ENCODE measurements at regions not wholly inside any gene's neighbourhood (a gene's known extent, or its start where the extent isn't known, plus 50 kb on each side); places are given as distances from the start of the nearest gene placed in this dataset.

- DNase-seq (ENCODE audit: low read depth) = no peak
Observed at GRCh38 chr9:13758936-13759335, 479.4 kb upstream of the MPDZ start.

DNA sequence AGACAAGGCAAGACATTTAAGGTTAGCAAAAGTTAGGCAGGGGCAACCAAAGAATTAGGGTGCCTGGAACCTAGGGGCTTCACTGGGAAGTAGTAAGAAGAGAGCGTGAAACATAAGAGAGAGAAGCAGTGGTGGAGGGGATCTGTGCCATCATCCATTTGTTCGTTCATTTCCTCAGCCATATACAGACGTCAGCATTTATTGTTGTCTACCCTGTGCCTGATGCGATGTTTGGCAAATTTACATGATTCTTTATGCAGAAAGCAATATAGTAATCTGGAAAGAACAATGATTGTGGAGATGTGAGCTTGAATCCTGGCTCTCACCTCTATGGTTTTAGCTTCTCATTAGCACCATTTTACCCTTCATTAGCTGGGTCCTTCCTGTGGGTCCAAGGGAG is 477.5 kb upstream of the MPDZ start:
- DNase-seq (ENCODE audit: low read depth) = no peak

GRCh38 chr9:13755551-13755950 is 476.1 kb upstream of the MPDZ start:
- DNase-seq (ENCODE audit: low read depth) = no peak

- DNase-seq (ENCODE audit: low read depth) = no peak
Observed at GRCh38 chr9:13750639-13751038, 471.1 kb upstream of the MPDZ start.

- DNase-seq (ENCODE audit: low read depth) = peak; percentile 86
Observed at GRCh38 chr9:13750061-13750460, 470.6 kb upstream of the MPDZ start.

DNA sequence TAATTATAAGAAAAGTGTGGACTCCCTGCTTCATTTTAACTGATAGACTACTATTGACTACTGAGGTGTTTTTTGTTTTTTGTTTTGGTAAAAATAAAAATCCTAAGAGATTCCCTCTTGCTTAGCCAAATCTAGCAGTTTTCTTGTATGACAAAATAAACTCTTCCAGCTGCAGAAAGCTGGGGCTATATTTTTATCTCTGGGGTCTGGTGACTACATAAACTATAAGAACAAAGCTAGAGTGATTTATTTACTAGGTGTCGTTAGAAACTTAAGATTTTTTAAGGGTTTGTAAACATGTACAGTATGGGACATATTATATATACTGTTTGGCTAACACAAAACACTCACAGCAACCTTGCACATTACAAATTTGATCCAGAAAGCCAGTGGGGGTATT is 467.4 kb upstream of the MPDZ start:
- no peak for DNase-seq (ENCODE audit: low read depth)

DNA sequence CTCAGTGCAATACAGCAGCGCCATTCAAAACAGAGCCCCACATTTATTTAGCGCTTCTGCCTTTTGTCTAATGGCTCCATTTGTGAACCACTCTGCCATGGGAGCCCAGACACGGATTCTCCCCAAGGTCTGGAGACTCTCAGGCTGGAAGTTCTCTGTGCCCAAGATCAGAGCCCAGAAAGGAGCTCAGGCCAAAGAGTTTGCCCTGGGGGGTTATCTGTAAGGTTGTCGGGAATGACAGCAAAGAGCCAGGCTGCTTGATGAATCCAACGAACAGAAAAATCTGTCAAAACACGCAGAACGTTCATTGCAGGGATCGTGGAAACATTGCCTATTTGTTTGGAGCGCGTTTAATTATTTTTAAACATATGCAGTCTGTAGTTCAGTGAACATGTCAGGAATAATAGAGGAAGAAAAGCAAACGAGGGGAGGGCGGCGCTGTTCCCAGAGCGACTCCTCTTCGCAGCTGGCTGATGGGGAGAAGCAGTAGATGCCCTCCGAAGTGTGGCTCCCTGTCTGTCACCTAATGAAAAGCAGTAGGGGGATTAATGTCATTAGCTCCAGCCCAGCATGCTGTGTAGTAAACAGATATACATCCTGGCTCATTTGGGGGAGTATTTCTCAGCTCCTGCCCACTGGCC is 464.9 kb upstream of the MPDZ start:
- no peak for DNase-seq (ENCODE audit: low read depth)

DNA sequence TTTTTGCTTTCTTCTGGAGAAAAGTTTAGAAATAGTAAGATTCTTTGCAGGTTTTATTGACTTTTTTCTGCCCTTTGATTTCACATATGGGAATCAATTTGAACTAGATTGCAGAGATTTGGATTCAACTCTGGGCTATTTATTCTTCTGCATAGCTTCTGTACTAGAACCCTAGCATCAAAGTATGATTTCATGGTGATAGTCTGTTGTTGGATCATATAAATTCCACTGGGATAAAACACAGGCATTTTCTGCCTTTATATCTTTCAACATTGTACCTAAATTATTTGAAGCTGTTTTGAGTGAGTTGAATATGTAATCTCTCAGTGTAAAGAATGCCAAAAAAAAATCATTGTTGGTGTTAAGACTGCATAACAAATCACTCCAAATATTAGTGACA is 458.4 kb upstream of the MPDZ start:
- no peak for DNase-seq (ENCODE audit: low read depth)

DNA sequence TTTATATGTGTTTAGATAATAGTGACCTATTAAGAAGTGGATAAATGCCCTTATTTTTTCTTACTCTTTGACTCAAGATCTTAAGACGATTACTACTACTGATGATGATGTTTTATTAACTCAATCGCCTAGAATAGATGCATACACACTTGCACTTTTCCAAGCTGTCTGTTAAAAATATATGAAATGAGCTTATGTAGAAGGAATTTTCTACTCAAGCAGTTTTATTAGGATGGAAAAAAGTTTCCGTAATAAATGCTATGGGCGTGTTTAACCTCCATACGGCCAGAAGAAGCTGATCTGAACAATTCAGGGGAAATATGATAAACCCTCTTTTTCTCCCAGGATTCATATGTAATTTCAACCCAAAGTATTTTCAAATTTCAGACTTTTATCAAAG is 455.7 kb upstream of the MPDZ start:
- no peak for DNase-seq (ENCODE audit: low read depth)

- no peak for DNase-seq (ENCODE audit: low read depth)
Observed at GRCh38 chr9:13734601-13735000, 455.1 kb upstream of the MPDZ start.

GRCh38 chr9:13732290-13732689 is 452.8 kb upstream of the MPDZ start:
- DNase-seq (ENCODE audit: low read depth) = no peak

GRCh38 chr9:13731637-13732036 is 452.1 kb upstream of the MPDZ start:
- no peak for DNase-seq (ENCODE audit: low read depth)

DNA sequence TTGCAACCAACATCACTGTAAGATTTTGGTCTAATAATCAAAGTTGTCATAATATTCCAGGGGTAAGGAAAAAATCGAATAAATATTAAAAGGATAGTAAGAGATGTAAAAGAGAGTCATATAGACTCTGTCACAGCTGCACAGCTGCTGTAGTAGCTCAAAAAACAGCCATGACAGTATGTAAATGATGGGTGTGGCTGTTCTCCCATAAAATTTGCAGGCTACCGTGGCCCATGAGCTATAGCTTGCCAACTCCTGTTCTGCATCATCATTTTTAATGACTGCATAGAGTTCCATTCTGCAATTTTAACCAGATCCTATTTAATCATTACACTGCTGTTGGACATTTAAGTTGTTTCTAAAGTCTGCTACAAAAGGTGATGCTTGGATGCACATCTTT is 450.5 kb upstream of the MPDZ start:
- DNase-seq (ENCODE audit: low read depth) = no peak

DNA sequence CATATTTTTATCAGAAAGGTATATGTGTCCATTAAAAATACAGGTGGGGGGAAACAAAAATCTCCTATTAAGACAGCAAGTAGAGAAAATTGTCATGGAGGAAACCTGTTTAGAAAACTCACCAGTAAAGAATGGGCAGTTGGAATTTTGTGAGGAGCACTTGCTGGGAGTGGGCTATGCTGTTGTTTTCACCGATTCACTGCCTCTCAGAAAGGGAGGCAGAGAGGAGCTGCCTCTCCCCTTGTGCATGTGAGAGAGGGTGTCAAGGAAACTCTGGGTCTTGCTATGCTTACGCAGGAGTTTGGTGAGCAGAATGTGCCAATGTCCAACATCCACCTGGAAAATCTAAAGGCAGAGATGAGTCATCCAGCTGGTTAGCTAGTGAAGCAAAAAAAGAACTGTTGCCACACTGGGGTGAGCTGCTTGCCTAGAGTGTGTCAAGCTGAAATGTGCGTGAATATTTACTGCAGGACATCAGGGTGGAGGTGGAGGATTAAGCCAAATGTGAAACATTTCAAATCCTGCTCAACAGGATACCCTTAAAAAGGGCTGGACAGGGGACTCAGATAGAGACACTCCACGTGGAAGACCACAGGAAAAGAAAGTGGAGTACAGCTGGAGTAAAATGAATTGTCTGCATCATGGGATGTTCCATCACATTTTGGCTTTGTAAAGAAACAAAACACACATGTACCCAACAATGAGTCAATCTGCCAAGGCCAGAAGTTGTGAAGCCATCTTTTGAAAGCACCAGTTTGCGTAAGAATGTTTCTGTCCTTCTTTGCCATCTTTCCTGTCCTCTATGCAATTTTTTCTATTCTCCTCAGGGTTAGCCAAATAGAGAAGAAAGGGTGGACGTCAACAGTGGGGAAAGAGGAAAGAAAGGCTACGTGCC is 449.7 kb upstream of the MPDZ start:
- peak; percentile 57 for DNase-seq (ENCODE audit: low read depth)

DNA sequence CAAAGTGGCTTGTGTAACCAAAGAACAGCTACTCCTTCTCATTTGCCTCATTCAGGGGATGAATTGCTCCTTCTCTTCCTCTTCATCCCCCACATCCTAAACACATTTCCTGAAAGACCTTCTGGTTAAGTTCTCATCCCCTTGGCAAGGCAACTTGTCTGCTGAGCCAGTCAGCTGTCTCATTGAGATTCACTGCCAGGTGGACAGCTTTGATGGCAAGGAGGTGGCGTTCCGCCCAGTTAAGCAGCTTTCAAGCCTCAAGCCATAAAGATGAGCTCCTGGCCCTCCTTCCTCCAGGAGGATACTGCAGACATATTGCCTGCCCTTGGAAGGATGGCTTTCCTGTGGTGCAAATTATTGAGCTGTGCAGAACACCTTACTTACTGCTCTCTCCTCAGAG is 448.6 kb upstream of the MPDZ start:
- no peak for DNase-seq (ENCODE audit: low read depth)

DNA sequence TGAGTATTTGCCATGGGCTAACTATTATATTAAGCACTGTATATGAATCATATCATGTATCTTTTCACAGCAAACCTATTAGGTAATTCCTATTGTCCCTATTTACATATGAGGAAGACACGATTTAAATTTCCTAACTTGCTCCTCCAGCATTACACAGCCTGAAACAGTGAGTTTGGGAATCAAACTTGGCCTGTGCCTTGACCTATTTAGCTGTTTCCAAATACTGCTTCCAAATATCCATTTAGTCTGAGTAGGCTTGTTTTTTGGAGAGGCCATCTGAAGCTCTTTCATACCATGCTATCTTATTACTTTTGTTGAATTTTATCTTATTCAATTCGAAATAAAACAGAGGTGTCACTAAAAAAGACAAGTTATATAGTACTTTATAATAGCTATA is 447.3 kb upstream of the MPDZ start:
- DNase-seq (ENCODE audit: low read depth) = no peak

DNA sequence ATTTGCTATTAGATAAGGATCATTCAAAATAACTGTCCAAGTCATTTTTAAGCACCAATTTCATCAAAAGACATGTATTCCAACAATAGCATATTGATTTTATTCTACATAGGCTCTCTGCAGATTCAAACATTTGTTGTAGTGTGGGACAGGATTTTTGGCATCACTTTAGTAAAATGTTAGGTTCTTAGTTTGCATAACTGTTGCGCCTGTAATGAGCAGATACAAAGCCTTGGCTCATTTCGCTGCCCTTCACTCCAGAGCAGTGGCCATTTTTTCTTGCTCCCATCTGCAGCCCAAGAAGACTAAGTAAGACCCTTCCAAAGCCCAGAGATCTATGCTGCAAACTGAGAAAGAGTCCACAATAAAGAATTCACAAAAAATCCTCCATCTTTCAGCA is 446.0 kb upstream of the MPDZ start:
- no peak for DNase-seq (ENCODE audit: low read depth)

- peak; percentile 6 for DNase-seq (ENCODE audit: low read depth)
Observed at GRCh38 chr9:13721481-13722235, 442.2 kb upstream of the MPDZ start.

- peak; percentile 29 for DNase-seq (ENCODE audit: low read depth)
Observed at GRCh38 chr9:13719981-13720676, 440.6 kb upstream of the MPDZ start.

DNA sequence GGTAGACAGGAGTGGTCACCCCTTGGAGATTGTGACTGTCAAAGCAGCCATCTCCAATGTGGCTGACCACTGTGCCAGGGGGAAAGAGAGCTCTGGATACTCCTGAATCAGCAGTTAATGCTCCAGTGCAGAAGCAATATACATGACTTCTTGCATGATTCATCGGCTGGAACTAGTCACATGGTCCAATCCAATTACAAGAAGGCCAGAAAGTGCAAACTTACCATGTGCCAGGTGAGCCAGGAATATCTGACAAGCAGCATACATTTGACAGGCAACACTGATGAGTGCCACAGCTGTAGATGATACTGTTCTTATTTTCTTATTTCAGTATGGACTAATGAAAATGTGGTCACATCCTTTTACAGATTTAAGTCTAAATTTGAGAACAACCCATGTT is 440.0 kb upstream of the MPDZ start:
- DNase-seq (ENCODE audit: low read depth) = peak; percentile 25

GRCh38 chr9:13718539-13718938 is 439.0 kb upstream of the MPDZ start:
- DNase-seq (ENCODE audit: low read depth) = peak; percentile 14

- peak; percentile 64 for DNase-seq (ENCODE audit: low read depth)
Observed at GRCh38 chr9:13718086-13718485, 438.6 kb upstream of the MPDZ start.

Data from RPMI7951 (cell line).